PC-9 (cell line): ENCODE measurements at regions not wholly inside any gene's neighbourhood (a gene's known extent, or its start where the extent isn't known, plus 50 kb on each side); places are given as distances from the start of the nearest gene placed in this dataset.

ENCODE experiments used
- BruUV-seq: library from RNA; stranded (reverse); fragments of 400-500 nt; replicated peaks from 2 replicates; lab custom pipeline; 2021; lab: Mats Ljungman, UMichigan
- CTCF ChIA-PET: fragments of 300-600 bp; sonication (Branson Sonifier 250); formaldehyde crosslinking; loops from one replicate; lab custom pipeline; 2022; ENCODE audit warnings: antibody characterized with exemption; lab: Charles Lee
- POLR2A ChIA-PET: fragments of 300-600 bp; sonication (Branson Sonifier 250); formaldehyde crosslinking; loops from one replicate; lab custom pipeline; 2022; ENCODE audit warnings: antibody characterized with exemption; ENCODE audit not compliant: unreplicated experiment; lab: Charles Lee
- DNase-seq, 2 experiments: peaks; one replicate each; pipeline versions ENCODE4 v3.0.0 to v3.0.0-alpha.2; 2015 to 2022; ENCODE audit warnings: mixed read lengths in 1 of 2
- H2AFZ ChIP-seq: fragments of 200-600 bp; sonication (generic); 2 replicates; pipeline ENCODE4 v1.8.1; 2017; ENCODE audit warnings: antibody characterized with exemption
- H3F3A ChIP-seq: fragments of 200-600 bp; sonication (generic); 2 replicates; pipeline ENCODE4 v1.8.1; 2017; ENCODE audit warnings: antibody characterized with exemption, mild to moderate bottlenecking, low read depth; ENCODE audit not compliant: insufficient read depth
- H3K27ac ChIP-seq: fragments of 200-600 bp; sonication (generic); 2 replicates; pipeline ENCODE4 v1.6.1; 2016; ENCODE audit warnings: mixed run types
- H3K27me3 ChIP-seq: fragments of 200-600 bp; sonication (generic); 2 replicates; pipeline ENCODE4 v1.6.1; 2016; ENCODE audit warnings: low read depth, mixed run types; ENCODE audit not compliant: insufficient read depth
- H3K36me3 ChIP-seq: fragments of 200-600 bp; sonication (generic); 2 replicates; pipeline ENCODE4 v1.6.1; 2016; ENCODE audit warnings: low read depth, mixed run types
- H3K4me1 ChIP-seq: fragments of 200-600 bp; sonication (generic); replicated peaks from 2 replicates; pipeline ENCODE4 v1.6.1; 2016; ENCODE audit warnings: mixed run types; ENCODE audit not compliant: insufficient read depth
- H3K4me2 ChIP-seq: fragments of 200-600 bp; sonication (generic); 2 replicates; pipeline ENCODE4 v1.6.1; 2017; ENCODE audit warnings: mixed run types
- H3K4me3 ChIP-seq: fragments of 200-600 bp; sonication (generic); 2 replicates; pipeline ENCODE4 v1.6.1; 2016; ENCODE audit warnings: mixed run types
- H3K79me2 ChIP-seq: fragments of 200-600 bp; sonication (generic); 2 replicates; pipeline ENCODE4 v1.6.1; 2017; ENCODE audit warnings: low read depth, mixed run types
- H3K9me2 ChIP-seq: fragments of 200-600 bp; sonication (generic); 2 replicates; pipeline ENCODE4 v1.8.1; 2017; ENCODE audit warnings: mild to moderate bottlenecking; ENCODE audit not compliant: insufficient read depth
- H3K9me3 ChIP-seq: fragments of 200-600 bp; sonication (generic); 2 replicates; pipeline ENCODE4 v1.8.1; 2016; ENCODE audit warnings: low read depth; ENCODE audit not compliant: insufficient read depth
- H4K20me1 ChIP-seq: fragments of 200-600 bp; sonication (generic); 2 replicates; pipeline ENCODE4 v1.8.1; 2017; ENCODE audit not compliant: insufficient read depth
- CTCF ChIP-seq: fragments of 200-600 bp; sonication (generic); conservative IDR thresholded peaks from 2 replicates; pipeline ENCODE4 v1.6.1; 2017; ENCODE audit warnings: mixed run types, antibody characterized with exemption, mild to moderate bottlenecking, moderate library complexity
- EZH2 ChIP-seq: fragments of 200-600 bp; sonication (generic); IDR thresholded peaks from 2 replicates; pipeline ENCODE4 v1.8.0; 2017; ENCODE audit warnings: antibody characterized with exemption, low read depth
- intact Hi-C: fragments of 100-400 bp; cut with micrococcal nuclease; formaldehyde crosslinking; loops from one replicate; pipeline ENCODE4 v1.10.0; 2022; ENCODE audit not compliant: unreplicated experiment

- no peak overlapping the region for H3K27ac ChIP-seq
- intact Hi-C loops = no loop called here
- no peaks in the 10 kb centered on the region for H3K27me3 ChIP-seq
- H4K20me1 ChIP-seq = no peaks in the 10 kb centered on the region
- no TSS peak for BruUV-seq
- H3K4me3 ChIP-seq = no peak overlapping the region
- no peak overlapping the region; the same call in 1 of the 2 replicates for H2AFZ ChIP-seq
- ChIA-PET CTCF (no interaction called here), POLR2A (no interaction called here)
- no peaks in the 10 kb centered on the region for H3K9me2 ChIP-seq
- TF ChIP-seq CTCF (no peak), EZH2 (no peak)
- H3K4me1 ChIP-seq = no peaks in the 10 kb centered on the region
- H3K36me3 ChIP-seq = no peaks in the 10 kb centered on the region
- H3F3A ChIP-seq = no peaks in the 10 kb centered on the region
- no peaks in the 10 kb centered on the region for H3K79me2 ChIP-seq
- no peak for DNase-seq
- H3K9me3 ChIP-seq = no peaks in the 10 kb centered on the region
- no peak overlapping the region for H3K4me2 ChIP-seq
Observed at GRCh38 chr4:31573554-31573953, 853.4 kb downstream of the PCDH7 start.

GRCh38 chr4:31575504-31575903, 855.3 kb downstream of the PCDH7 start:
- Histone ChIP-seq H3K4me2 (no peak overlapping the region), H3K27me3 (no peaks in the 10 kb centered on the region), H2AFZ (no peak overlapping the region), H3F3A (no peaks in the 10 kb centered on the region), H3K79me2 (no peaks in the 10 kb centered on the region), H3K27ac (no peak overlapping the region), H3K9me2 (no peaks in the 10 kb centered on the region), H3K4me3 (no peak overlapping the region), H4K20me1 (no peaks in the 10 kb centered on the region), H3K9me3 (no peaks in the 10 kb centered on the region), H3K4me1 (no peaks in the 10 kb centered on the region), H3K36me3 (no peaks in the 10 kb centered on the region)
- TF ChIP-seq EZH2 = no peak
- TF ChIP-seq CTCF = no peak
- no peak for DNase-seq
- POLR2A ChIA-PET = no interaction called here
- intact Hi-C loops = no loop called here
- no TSS peak for BruUV-seq
- CTCF ChIA-PET = no interaction called here

- no peaks in the 10 kb centered on the region for H3K79me2 ChIP-seq
- no peaks in the 10 kb centered on the region for H3K9me3 ChIP-seq
- ChIA-PET POLR2A (no interaction called here), CTCF (no interaction called here)
- no TSS peak for BruUV-seq
- intact Hi-C loops = no loop called here
- H3F3A ChIP-seq = no peaks in the 10 kb centered on the region
- no peak overlapping the region for H2AFZ ChIP-seq
- no peak for DNase-seq
- H3K36me3 ChIP-seq = no peaks in the 10 kb centered on the region
- no peaks in the 10 kb centered on the region for H4K20me1 ChIP-seq
- no peak overlapping the region for H3K4me3 ChIP-seq
- H3K27ac ChIP-seq = no peak overlapping the region
- H3K4me1 ChIP-seq = no peaks in the 10 kb centered on the region
- H3K9me2 ChIP-seq = no peaks in the 10 kb centered on the region
- no peak overlapping the region for H3K4me2 ChIP-seq
- TF ChIP-seq EZH2 (no peak), CTCF (no peak)
- no peaks in the 10 kb centered on the region for H3K27me3 ChIP-seq
Observed at GRCh38 chr4:31580843-31581242, 860.7 kb downstream of the PCDH7 start.
